ENCODE measurements at regions not wholly inside any gene's neighbourhood (a gene's known extent, or its start where the extent isn't known, plus 50 kb on each side); places are given as distances from the start of the nearest gene placed in this dataset.

GRCh38 chr1:222105861-222106260 is 364.0 kb upstream of the DUSP10 start:
- no peak overlapping the region for H3K27ac ChIP-seq (ENCODE audit: low read depth in 2 of 2, low read length in 1 of 2)
- H4K20me1 ChIP-seq (ENCODE audit: insufficient read depth), result no peaks in the 10 kb centered on the region
- H3K9me2 ChIP-seq, result no peaks in the 10 kb centered on the region
- TF ChIP-seq GATA2 (CRISPR knock-in tag; IDR thresholded peaks at IDR 0.05) (no peak), ZBTB33 (IDR thresholded peaks at IDR 0.05; ENCODE audit: borderline replicate concordance, low read depth) (no peak), RFX5 (IDR thresholded peaks at IDR 0.05; ENCODE audit: low read length) (no peak), IRF3 (IDR thresholded peaks at IDR 0.05; ENCODE audit: low read depth, low read length) (no peak), TCF12 (IDR thresholded peaks at IDR 0.05) (no peak), YY1 (IDR thresholded peaks at IDR 0.05; ENCODE audit: low read depth) (no peak), CTCF (IDR thresholded peaks at IDR 0.05) (no peak), MAX (IDR thresholded peaks at IDR 0.05; ENCODE audit: low read depth) (no peak), NRF1 (IDR thresholded peaks at IDR 0.05; ENCODE audit: low read depth, low read length) (no peak), POLR2AphosphoS5 (IDR thresholded peaks at IDR 0.05; ENCODE audit: low read depth, low read length) (no peak), RCOR1 (IDR thresholded peaks at IDR 0.05; ENCODE audit: low read length) (no peak)
- H3K36me3 ChIP-seq (replicated peaks in 1 of 2; ENCODE audit: control insufficient read depth in 1 of 2, insufficient read depth in 2 of 2, low read length in 1 of 2), result no peaks in the 10 kb centered on the region
- no peaks in the 10 kb centered on the region; the same call in 1 of the 2 replicates for H3K27me3 ChIP-seq (ENCODE audit: insufficient read depth)
- no peak for DNase-seq
- no peak overlapping the region for H2AFZ ChIP-seq (ENCODE audit: low read depth)
- peaks cover 0 to 9% of the 10 kb centered on the region in 2 experiments; a peak in 2 of 4 replicates for H3K4me1 ChIP-seq (ENCODE audit: control insufficient read depth in 1 of 2, insufficient read depth in 2 of 2, low read depth in 1 of 2, low read length in 1 of 2)
- H3K4me2 ChIP-seq, result no peak overlapping the region
- H3F3A ChIP-seq (replicated peaks; ENCODE audit: insufficient read depth), result no peaks in the 10 kb centered on the region
- 60% methylated on average over 4 of the region's 4 CpGs for WGBS (ENCODE audit: low lambda C conversion rate)
- ChIA-PET POLR2A (no interaction called here), CTCF (interaction anchor here (1.1 to 4.2 kb wide), 3 partner anchors 10 to 363 kb away, joined by 3 to 29 read pairs (median 4); no protein-coding TSS in a partner anchor)
- H3K79me2 ChIP-seq (ENCODE audit: insufficient read depth), result no peaks in the 10 kb centered on the region
- no peak overlapping the region for H3K9ac ChIP-seq
- no peaks in the 10 kb centered on the region for H3K9me3 ChIP-seq
- H3K4me3 ChIP-seq (ENCODE audit: low read depth in 2 of 2, low read length in 1 of 2), result no peak overlapping the region

- Histone ChIP-seq H3K9ac (no peak overlapping the region), H4K20me1 (ENCODE audit: insufficient read depth) (no peaks in the 10 kb centered on the region), H3F3A (replicated peaks; ENCODE audit: insufficient read depth) (no peaks in the 10 kb centered on the region), H3K4me3 (ENCODE audit: low read depth in 2 of 2, low read length in 1 of 2) (no peak overlapping the region), H3K4me1 (ENCODE audit: control insufficient read depth in 1 of 2, insufficient read depth in 2 of 2, low read depth in 1 of 2, low read length in 1 of 2) (peaks cover 0 to 9% of the 10 kb centered on the region in 2 experiments; a peak in 2 of 4 replicates), H3K27ac (ENCODE audit: low read depth in 2 of 2, low read length in 1 of 2) (no peak overlapping the region), H3K4me2 (no peak overlapping the region), H3K9me3 (no peaks in the 10 kb centered on the region), H3K9me2 (no peaks in the 10 kb centered on the region), H3K36me3 (replicated peaks in 1 of 2; ENCODE audit: control insufficient read depth in 1 of 2, insufficient read depth in 2 of 2, low read length in 1 of 2) (no peaks in the 10 kb centered on the region), H3K27me3 (ENCODE audit: insufficient read depth) (no peaks in the 10 kb centered on the region; the same call in 1 of the 2 replicates), H3K79me2 (ENCODE audit: insufficient read depth) (no peaks in the 10 kb centered on the region), H2AFZ (ENCODE audit: low read depth) (no peak overlapping the region)
- no peak for DNase-seq
- 58% methylated on average over 1 of the region's 1 CpG for WGBS (ENCODE audit: low lambda C conversion rate)
- CTCF ChIA-PET, result interaction anchor here (1.3 to 4.2 kb wide), 2 partner anchors 9 to 12 kb away, joined by 3 to 29 read pairs; no protein-coding TSS in a partner anchor
- POLR2A ChIA-PET, result no interaction called here
- TF ChIP-seq PBX3 (IDR thresholded peaks at IDR 0.05) (no peak), SMC3 (IDR thresholded peaks at IDR 0.05; ENCODE audit: low read depth, low read length) (no peak), RAD21 (IDR thresholded peaks at IDR 0.05; ENCODE audit: low read length) (no peak), SIN3A (IDR thresholded peaks at IDR 0.05; ENCODE audit: borderline replicate concordance, low read depth, low read length) (no peak), IRF3 (IDR thresholded peaks at IDR 0.05; ENCODE audit: low read depth, low read length) (no peak), TAF1 (IDR thresholded peaks at IDR 0.05; ENCODE audit: borderline replicate concordance, low read depth, low read length) (no peak), TCF12 (IDR thresholded peaks at IDR 0.05) (no peak), FOXJ3 (CRISPR knock-in tag; IDR thresholded peaks at IDR 0.05) (no peak), FOSL2 (IDR thresholded peaks at IDR 0.05; ENCODE audit: borderline replicate concordance, low read depth) (no peak), POLR2AphosphoS5 (IDR thresholded peaks at IDR 0.05; ENCODE audit: low read depth, low read length) (no peak), TEAD4 (IDR thresholded peaks at IDR 0.05; ENCODE audit: borderline replicate concordance, insufficient read depth) (no peak), ELF1 (IDR thresholded peaks at IDR 0.05) (no peak), RFX5 (IDR thresholded peaks at IDR 0.05; ENCODE audit: low read length) (no peak), USF1 (IDR thresholded peaks at IDR 0.05; ENCODE audit: borderline replicate concordance, low read depth) (no peak)
Observed at GRCh38 chr1:222105393-222105737, 363.5 kb upstream of the DUSP10 start.
